A673 (cell line): ENCODE measurements at regions not wholly inside any gene's neighbourhood (a gene's known extent, or its start where the extent isn't known, plus 50 kb on each side); places are given as distances from the start of the nearest gene placed in this dataset.

Experiments used
- EZH2 ChIP-seq: fragments of 200-600 bp; sonication (generic); IDR thresholded peaks from 2 replicates; pipeline ENCODE4 v1.6.1; 2017; ENCODE audit warnings: borderline replicate concordance, low read depth, mild to moderate bottlenecking, mixed read lengths, antibody characterized with exemption, low read length; ENCODE audit not compliant: poor library complexity, severe bottlenecking
- TF ChIP-seq, protein P1 (sequence below): fragments of 300-800, 200-600 bp; sonication (generic); conservative IDR thresholded peaks from 2 replicates; pipeline ENCODE4 v1.5.1; 2017; ENCODE audit warnings: low read depth, mild to moderate bottlenecking, antibody characterized with exemption, low read length, moderate library complexity, mixed read lengths

DNA sequence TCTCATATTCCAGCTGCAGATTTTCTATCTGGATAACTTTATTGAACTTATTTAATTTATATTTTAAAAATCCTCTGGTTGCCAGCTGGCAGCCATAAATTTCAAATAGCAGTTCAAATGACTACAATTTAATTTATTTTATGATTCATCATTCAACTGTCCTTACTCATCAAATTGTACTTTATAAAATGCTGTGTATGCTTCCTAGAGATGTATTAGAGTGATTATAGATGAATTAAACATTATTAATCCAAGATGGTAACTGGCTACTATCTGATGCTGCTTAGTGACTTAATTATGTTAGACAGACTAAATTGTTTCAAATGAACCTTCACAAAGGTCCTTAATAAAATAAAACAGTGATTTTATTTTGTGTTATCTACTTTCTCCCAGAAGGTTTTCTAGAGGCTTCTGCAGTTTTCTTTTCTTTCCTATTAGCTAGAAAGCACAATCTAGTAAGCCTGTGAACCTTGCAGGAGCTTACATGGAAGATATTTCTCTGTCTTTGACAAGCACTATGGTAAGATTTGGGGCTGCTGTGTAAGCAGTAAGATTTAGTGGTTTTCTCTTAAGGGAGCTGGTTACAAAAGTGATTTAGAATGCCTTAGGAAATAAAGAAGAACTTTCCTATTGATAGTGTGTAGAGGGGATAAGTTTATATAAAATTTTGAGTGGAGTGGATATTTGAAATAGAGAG, 322.3 kb downstream of the FSIP2 start:
- TF ChIP-seq, protein P1, sequence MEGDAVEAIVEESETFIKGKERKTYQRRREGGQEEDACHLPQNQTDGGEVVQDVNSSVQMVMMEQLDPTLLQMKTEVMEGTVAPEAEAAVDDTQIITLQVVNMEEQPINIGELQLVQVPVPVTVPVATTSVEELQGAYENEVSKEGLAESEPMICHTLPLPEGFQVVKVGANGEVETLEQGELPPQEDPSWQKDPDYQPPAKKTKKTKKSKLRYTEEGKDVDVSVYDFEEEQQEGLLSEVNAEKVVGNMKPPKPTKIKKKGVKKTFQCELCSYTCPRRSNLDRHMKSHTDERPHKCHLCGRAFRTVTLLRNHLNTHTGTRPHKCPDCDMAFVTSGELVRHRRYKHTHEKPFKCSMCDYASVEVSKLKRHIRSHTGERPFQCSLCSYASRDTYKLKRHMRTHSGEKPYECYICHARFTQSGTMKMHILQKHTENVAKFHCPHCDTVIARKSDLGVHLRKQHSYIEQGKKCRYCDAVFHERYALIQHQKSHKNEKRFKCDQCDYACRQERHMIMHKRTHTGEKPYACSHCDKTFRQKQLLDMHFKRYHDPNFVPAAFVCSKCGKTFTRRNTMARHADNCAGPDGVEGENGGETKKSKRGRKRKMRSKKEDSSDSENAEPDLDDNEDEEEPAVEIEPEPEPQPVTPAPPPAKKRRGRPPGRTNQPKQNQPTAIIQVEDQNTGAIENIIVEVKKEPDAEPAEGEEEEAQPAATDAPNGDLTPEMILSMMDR: no peak
- TF ChIP-seq EZH2: no peak
